GM21737 (cell line): ENCODE measurements at regions not wholly inside any gene's neighbourhood (a gene's known extent, or its start where the extent isn't known, plus 50 kb on each side); places are given as distances from the start of the nearest gene placed in this dataset.

Experiments used
- ATAC-seq: cut with Tn5 transposase; IDR thresholded peaks from one replicate; pipeline ENCODE4 v1.9.1; 2021; ENCODE audit warnings: mild to moderate bottlenecking, moderate library complexity; ENCODE audit not compliant: unreplicated experiment

GRCh38 chr6:10305790-10306415, 109.0 kb downstream of the TFAP2A start:
- no peak for ATAC-seq

GRCh38 chr6:10303608-10304506, 111.0 kb downstream of the TFAP2A start:
- ATAC-seq: no peak

DNA sequence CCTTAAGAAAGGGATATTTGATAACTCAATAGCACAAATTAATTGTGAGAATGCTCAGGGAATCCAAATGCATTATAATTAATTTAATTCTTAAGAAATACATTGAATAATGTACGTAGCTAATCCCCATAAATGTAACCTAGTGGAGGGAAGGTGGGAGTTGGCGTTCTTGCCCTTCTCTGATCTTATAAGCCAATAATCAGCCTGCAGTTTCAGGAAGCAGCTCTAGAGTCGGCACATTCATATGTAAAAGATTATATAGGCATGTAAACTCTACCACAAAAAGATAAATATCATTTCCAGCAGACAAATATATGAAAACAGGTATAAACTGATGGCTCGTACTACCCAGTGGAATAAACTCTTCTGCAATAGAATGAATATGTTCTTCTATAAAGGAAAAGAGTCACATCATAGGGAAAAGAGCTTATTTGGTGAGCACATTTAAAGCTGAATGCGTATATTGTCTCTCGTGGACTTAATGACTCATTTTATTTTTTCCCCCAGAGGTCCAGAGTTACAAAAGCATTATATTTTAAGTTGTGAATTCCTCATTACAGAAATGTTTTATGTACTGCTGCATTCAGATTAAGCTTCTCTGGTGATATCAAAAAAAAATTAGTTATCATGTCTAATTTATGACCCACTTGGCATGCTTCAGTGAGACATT, 112.2 kb downstream of the TFAP2A start:
- ATAC-seq: no peak

DNA sequence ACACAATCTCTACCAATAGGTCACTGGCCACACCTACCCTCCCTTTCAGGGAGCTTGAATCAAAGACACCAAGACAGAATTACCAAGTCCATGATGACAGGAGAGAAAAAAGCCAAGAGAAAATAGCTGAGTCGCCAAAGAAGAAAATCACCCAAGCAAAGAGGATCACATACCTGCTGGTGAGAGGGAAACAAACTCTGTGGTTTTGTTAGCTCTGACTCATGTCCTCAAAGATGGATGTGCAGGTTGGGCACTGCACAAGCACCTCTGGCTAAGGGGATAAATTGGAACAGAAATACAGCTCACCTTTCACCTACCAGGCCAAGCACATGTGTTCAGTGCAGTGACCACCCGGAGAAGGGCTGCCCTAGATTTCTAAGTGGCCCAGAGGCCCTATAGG, 114.8 kb downstream of the TFAP2A start:
- ATAC-seq: no peak

GRCh38 chr6:10297832-10298231, 117.0 kb downstream of the TFAP2A start:
- ATAC-seq: no peak

- ATAC-seq: no peak
These were observed 136.1 kb downstream of the TFAP2A start for GRCh38 chr6:10278746-10279145.

GRCh38 chr6:10276660-10277287, 138.1 kb downstream of the TFAP2A start:
- ATAC-seq: no peak

DNA sequence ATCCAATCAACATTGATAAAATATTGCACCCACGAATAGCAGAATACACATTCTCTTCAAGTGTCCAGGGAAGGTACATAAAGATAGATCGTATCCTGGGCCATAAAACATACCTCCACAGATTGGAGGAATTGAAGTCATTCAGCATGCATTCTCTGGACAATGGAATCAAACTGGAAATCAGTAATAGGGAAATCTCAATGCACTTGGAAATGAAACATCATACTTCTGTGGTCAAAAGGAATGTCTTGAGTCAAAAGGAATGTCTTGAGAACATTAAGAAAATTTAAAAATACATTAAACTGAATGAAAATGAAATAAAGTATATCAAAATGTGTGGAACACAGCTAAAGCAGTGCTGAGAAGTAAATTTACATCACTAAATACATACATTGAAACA, 138.8 kb downstream of the TFAP2A start:
- no peak for ATAC-seq

GRCh38 chr6:10272591-10272990, 142.3 kb downstream of the TFAP2A start:
- ATAC-seq: no peak

DNA sequence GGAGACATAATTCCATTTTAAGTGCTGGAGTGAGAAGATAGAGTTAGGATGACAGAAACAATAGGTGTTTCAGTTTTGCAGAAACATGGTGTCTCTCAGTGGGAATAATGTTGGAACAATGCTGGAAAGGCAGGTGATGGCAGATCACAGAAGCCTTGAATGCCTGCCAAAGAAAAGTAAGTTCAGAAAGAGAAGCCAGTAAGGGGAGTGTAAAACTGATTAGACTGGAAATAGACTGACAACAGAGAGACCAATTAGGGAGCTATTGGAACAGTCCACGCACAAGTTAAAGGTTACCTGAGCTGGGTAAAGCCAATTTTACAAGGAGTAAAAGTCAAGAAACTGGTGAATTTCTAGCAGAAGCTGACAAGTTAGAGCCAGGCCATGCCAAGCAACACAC, 142.9 kb downstream of the TFAP2A start:
- ATAC-seq: no peak

DNA sequence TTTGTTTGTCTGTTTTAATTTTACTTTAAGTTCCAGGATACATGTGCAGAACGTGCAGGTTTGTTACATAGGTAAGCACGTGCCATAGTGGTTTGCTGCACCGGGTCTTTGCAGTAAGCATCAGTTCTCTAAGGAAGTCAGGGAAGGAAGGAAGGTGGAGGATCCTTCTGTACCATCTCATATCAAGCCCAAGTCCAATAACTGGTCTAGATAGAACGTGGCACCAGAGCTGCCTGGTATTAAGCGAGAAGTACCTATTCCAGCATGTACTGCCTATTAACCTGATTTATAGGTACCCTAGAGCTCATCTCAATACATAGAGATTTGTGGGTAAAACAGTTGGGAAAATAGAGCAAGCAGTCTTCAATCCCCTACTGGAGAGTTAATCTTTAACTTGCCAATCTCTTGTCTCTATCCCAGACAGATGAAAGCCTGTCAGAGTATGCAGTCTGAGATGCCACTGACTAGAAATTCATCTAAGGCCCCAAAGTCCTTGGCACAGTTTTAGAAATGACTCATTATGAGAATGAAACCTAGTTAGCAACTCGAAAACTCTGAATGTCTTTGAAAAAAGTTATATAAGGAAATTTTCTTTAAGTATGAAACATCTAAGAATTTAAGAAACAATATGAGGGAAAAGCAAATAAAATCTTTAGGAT, 144.9 kb downstream of the TFAP2A start:
- ATAC-seq: no peak

DNA sequence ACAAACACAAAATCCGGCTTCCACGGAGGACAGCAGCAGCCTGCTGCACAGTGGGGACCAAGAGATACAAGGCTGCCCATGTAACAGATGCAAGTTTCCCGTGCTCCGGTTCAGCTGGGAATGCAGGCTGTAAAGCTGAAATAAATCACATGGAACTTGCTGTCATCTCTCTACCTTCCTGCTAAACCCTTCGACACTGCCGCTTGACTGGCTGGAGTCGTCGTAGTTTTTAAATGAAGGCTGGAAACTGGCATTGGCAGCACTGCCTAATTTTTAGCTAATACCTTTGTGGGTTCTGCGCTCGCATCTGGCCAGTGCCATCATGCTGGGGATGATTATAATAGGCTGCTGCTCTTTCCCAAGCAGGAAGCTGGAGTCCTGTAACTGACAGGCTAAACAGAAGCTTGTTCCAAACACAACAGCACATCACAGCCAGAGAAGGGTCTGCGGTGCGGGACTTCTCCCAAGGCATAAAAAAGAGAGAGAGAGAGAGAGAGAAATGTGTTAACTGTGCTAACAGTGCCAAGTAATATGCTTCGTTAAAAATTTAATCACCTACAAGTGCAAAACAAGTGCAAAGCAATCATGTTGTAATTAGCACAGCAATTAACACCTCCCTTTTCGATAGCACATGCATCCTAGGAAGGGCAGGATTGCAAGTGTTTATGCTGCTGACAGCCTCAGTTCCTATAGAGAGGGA, 146.1 kb downstream of the TFAP2A start:
- no peak for ATAC-seq

DNA sequence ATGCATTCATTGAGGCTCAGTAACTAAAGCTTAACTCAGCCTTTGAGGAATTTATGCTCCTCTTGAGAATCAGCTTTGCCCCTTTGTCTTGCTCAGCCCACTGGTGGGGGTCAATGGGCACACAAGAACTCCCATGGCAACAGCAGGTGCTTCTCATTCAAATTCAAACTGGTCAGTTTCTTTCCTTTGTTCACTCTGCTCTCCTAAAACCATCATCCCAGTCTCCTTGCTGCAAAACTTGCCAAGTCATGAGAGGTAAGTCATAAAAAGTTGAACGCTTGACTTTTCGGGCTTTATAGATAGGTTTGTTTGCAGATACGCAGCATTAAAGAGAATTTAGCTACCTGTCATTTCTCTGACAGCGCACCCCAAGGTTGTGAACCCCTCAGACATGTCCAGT, 146.8 kb downstream of the TFAP2A start:
- ATAC-seq: no peak

DNA sequence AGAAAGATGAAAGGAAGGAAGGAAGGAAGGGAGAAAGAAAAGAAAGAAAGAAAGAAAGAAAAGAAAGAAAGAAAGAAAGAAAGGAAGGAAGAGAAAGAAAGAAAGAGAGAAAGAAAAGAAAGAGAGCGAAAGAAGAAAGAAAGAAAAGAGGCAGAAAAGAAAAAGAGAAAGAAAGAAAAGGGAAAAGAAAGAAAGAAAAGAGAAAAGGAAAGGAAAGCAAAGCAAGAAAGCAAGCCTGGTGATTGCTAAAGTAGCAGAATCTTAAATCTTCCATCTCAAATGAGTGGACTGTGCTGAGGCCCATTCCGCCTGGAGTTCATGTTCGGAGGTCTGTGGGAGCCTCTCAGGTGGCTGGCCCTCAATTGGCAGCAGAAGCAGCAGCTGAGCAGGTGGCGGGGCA, 148.4 kb downstream of the TFAP2A start:
- no peak for ATAC-seq

DNA sequence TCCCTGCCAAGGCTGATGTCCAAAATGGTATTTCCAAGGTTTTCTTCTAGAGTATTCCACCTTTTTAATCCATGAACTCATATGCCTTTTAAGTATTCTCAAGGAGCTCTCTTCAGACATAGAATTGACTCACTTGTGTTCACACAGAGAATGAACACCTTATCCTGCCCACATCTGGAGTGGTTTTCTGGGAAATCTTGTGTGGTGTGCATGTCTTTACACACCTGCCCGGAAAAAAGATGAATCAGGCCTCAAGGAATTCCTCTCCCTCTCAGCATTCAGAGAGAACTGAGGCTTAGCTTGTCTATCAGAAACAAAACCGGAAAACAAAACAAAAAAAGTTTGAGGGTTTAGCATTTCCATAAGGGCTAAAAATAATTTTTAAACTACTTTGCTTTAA, 148.8 kb downstream of the TFAP2A start:
- no peak for ATAC-seq

GRCh38 chr6:10262505-10262904, 152.4 kb downstream of the TFAP2A start:
- no peak for ATAC-seq

DNA sequence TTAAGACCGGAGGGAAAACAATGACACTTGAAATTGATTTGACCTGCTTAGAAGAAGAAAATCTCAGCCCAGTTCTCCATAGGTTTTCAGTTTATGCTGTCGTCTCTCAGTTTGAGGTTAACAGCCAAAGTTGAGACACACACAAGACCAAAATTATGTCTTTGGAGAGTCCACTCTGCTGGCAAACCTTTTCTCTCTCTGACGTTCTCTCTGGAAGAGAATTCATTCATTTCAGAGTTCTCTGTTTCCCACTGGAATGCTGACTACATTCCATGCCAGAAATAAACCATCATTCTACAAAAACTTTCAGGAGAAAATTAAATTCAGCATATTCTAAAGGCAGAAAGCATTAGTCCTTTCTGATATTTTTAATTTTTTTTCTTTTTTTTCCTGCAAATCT, 155.2 kb downstream of the TFAP2A start:
- ATAC-seq: no peak

DNA sequence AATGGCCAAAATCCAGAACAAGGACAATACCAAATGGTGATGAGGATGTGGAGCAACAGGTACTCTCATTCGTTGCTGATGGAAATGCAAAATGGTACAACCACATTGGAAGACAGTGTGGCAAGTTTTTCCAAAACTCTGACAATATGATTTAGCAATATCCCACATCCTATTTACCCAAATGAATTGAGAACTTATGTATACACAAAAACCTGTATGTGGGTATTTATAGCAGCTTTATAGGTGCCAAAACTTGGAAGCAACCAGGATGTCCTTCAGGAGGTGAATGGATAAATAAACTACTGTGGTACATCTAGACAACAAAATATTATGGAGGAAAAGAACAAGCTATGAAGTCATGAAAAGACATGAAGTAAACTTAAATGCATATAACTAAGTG, 156.5 kb downstream of the TFAP2A start:
- ATAC-seq: no peak

- ATAC-seq: no peak
These were observed 158.7 kb downstream of the TFAP2A start for GRCh38 chr6:10256113-10256690.

DNA sequence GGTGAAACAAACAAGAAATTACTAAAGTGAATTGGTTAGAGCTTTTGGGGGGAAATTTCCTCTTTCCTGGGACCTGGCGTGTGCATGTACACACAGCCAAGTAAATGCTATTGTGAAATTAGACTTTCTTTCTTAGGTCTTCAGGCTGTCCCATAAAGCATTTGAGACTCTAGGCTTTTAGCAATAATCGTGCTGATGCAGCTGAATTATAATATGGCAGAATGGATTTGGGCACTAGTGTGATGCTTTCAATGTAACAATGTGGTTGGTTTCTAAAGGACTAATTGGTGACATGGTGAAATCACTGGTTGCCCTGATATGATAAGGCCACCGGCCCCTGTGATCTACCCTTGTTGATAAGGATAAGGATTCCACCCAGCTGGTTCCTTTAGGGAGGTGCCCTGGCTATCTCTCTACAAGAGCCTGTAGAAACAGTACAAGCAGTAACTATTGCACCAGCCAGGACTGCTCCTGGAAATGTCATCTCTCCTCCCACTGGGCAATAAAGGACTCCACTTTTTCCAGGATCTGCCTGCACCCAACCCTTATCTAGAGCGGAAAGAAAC, 164.1 kb downstream of the TFAP2A start:
- no peak for ATAC-seq
